Cardiac muscle cell (in vitro differentiated cells and primary cell): ENCODE measurements at regions not wholly inside any gene's neighbourhood (a gene's known extent, or its start where the extent isn't known, plus 50 kb on each side); places are given as distances from the start of the nearest gene placed in this dataset.

Source experiments
- DNase-seq, 2 donors: peaks; one replicate each; pipeline versions ENCODE4 v3.0.0 to v3.0.0-alpha.2; 2010 to 2017; ENCODE audit warnings: low read depth in 1 of 2, low spot score in 1 of 2
- H3K27ac ChIP-seq: fragments of 200-600 bp; sonication (generic); 2 replicates; pipeline ENCODE4 v1.5.1; 2016
- H3K27me3 ChIP-seq: fragments of 200-600 bp; sonication (generic); 2 replicates; pipeline ENCODE4 v1.6.0; 2016; ENCODE audit warnings: control low read depth
- H3K36me3 ChIP-seq: fragments of 200-600 bp; sonication (generic); 2 replicates; pipeline ENCODE4 v1.5.1; 2016; ENCODE audit warnings: control low read depth
- H3K4me1 ChIP-seq: fragments of 200-600 bp; sonication (generic); 2 replicates; pipeline ENCODE4 v1.8.1; 2017; ENCODE audit warnings: low read depth, mild to moderate bottlenecking, mixed run types
- H3K4me3 ChIP-seq: fragments of 200-600 bp; sonication (generic); 2 replicates; pipeline ENCODE4 v1.5.1; 2016; ENCODE audit warnings: mild to moderate bottlenecking
- H3K9me3 ChIP-seq: fragments of 200-600 bp; sonication (generic); 2 replicates; pipeline ENCODE4 v1.5.1; 2017; ENCODE audit warnings: low read depth, mild to moderate bottlenecking, control low read depth
- CTCF ChIP-seq: IDR thresholded peaks from 2 replicates; pipeline ENCODE4 v1.5.1; 2012; ENCODE audit warnings: low read depth, mild to moderate bottlenecking, low read length

GRCh38 chr1:25018110-25018735 is 88.1 kb upstream of the RUNX3 start:
- TF ChIP-seq CTCF, result no peak
- Histone ChIP-seq H3K36me3 (no peaks in the 10 kb centered on the region), H3K9me3 (no peaks in the 10 kb centered on the region), H3K27me3 (no peaks in the 10 kb centered on the region), H3K4me1 (peaks cover 12% of the 10 kb centered on the region), H3K27ac (no peak overlapping the region), H3K4me3 (no peak overlapping the region)
- DNase-seq, result no peak

GRCh38 chr1:25017436-25018109 is 87.5 kb upstream of the RUNX3 start:
- no peak for TF ChIP-seq CTCF
- Histone ChIP-seq H3K4me1 (peaks cover 5% of the 10 kb centered on the region), H3K36me3 (no peaks in the 10 kb centered on the region), H3K27me3 (no peaks in the 10 kb centered on the region), H3K27ac (no peak overlapping the region), H3K9me3 (no peaks in the 10 kb centered on the region), H3K4me3 (no peak overlapping the region)
- no peak for DNase-seq

- Histone ChIP-seq H3K27ac (no peak overlapping the region), H3K27me3 (no peaks in the 10 kb centered on the region), H3K4me1 (peaks cover 5% of the 10 kb centered on the region), H3K9me3 (no peaks in the 10 kb centered on the region), H3K4me3 (no peak overlapping the region), H3K36me3 (no peaks in the 10 kb centered on the region)
- DNase-seq, result no peak
- no peak for TF ChIP-seq CTCF
These were observed 83.2 kb upstream of the RUNX3 start for GRCh38 chr1:25012966-25013962.

- no peak overlapping the region for H3K4me3 ChIP-seq
- peaks cover 5% of the 10 kb centered on the region for H3K4me1 ChIP-seq
- DNase-seq, result no peak
- TF ChIP-seq CTCF, result no peak
- no peaks in the 10 kb centered on the region for H3K27me3 ChIP-seq
- no peaks in the 10 kb centered on the region for H3K36me3 ChIP-seq
- H3K27ac ChIP-seq, result no peak overlapping the region
- H3K9me3 ChIP-seq, result no peaks in the 10 kb centered on the region
These were observed 82.0 kb upstream of the RUNX3 start for GRCh38 chr1:25011943-25012638.

- no peaks in the 10 kb centered on the region for H3K9me3 ChIP-seq
- H3K27ac ChIP-seq, result no peak overlapping the region
- H3K4me3 ChIP-seq, result no peak overlapping the region
- TF ChIP-seq CTCF, result no peak
- DNase-seq, result no peak
- H3K4me1 ChIP-seq, result peaks cover 5% of the 10 kb centered on the region
- no peaks in the 10 kb centered on the region for H3K27me3 ChIP-seq
- no peaks in the 10 kb centered on the region for H3K36me3 ChIP-seq
These were observed 81.2 kb upstream of the RUNX3 start for GRCh38 chr1:25011275-25011674.
